SJCRH30 (cell line): ENCODE measurements at regions not wholly inside any gene's neighbourhood (a gene's known extent, or its start where the extent isn't known, plus 50 kb on each side); places are given as distances from the start of the nearest gene placed in this dataset.
A peak's percentile ranks its signal among the peaks of the same experiment; 100 is the strongest.
"Not testable (repeated sequence)": the region's sequence is repeated elsewhere in the genome, so short reads cannot be mapped to it uniquely, and the experiment has no call there.

Source experiments
- DNase-seq, 2 experiments: peaks; one replicate each; pipeline ENCODE4 v3.0.0-alpha.2; 2015 to 2020
- H3K27ac ChIP-seq: fragments of 250-450 bp; sonication (Bioruptor Pico); 2 replicates; pipeline ENCODE4 v1.5.1; 2020; ENCODE audit warnings: mild to moderate bottlenecking, moderate library complexity
- H3K27me3 ChIP-seq: fragments of 250-450 bp; sonication (Bioruptor Pico); 2 replicates; pipeline ENCODE4 v1.5.1; 2020; ENCODE audit warnings: mild to moderate bottlenecking, moderate library complexity
- H3K36me3 ChIP-seq: fragments of 250-450 bp; sonication (Bioruptor Pico); 2 replicates; pipeline ENCODE4 v1.5.1; 2020; ENCODE audit warnings: mild to moderate bottlenecking, moderate library complexity
- H3K4me1 ChIP-seq: fragments of 250-450 bp; sonication (Bioruptor Pico); 2 replicates; pipeline ENCODE4 v1.5.1; 2020; ENCODE audit warnings: mild to moderate bottlenecking, moderate library complexity
- H3K4me3 ChIP-seq: fragments of 250-450 bp; sonication (Bioruptor Pico); 2 replicates; pipeline ENCODE4 v1.5.1; 2020; ENCODE audit warnings: mild to moderate bottlenecking, moderate library complexity
- H3K9me3 ChIP-seq: fragments of 250-450 bp; sonication (Bioruptor Pico); replicated peaks from 2 replicates; pipeline ENCODE4 v1.5.1; 2020; ENCODE audit warnings: mild to moderate bottlenecking, moderate library complexity

DNA sequence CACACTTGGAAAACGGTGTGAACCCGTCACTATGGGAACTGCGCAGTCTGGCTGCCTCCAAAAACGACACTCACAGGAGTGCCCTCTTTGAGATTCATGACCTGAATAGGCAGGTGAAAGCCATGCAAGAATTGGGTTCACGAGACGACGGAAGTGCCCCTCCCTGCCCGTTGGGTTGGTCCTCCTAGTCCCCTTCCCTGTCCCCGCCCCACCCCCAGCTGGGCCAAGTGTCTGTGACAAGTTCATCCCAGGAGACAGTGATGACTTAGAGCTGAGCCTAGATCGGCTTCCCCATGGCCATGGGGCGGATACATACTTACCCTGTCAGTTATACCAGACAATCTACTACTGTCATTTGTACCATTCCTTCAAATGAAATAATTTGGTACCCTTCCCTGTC, 1137.7 kb upstream of the CHAC2 start:
- no peaks in the 10 kb centered on the region for H3K4me1 ChIP-seq
- no peaks in the 10 kb centered on the region for H3K9me3 ChIP-seq
- no peaks in the 10 kb centered on the region for H3K27me3 ChIP-seq
- H3K27ac ChIP-seq: no peak overlapping the region
- DNase-seq: no peak
- H3K4me3 ChIP-seq: no peak overlapping the region
- no peaks in the 10 kb centered on the region for H3K36me3 ChIP-seq

DNA sequence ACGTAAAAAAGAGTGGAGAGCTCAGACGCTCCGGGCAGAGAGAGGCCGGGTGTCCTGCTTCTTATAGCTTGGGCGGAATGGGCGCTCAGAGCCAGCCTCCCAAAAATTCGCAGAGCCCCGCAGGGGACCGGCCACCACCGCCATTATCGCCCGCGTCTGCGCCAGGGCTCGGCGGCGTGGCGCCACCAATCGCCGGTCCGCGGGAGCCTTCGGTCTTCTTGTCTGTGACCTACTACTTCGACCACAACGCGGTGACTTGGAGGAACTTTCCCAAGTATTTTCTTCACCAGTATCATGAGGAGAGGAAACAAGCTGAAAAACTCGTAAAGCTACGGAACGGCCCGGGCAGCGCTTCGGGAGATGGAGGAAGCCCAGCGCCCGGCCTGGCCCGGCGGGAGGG, 1138.1 kb upstream of the CHAC2 start:
- Histone ChIP-seq H3K27me3 (no peaks in the 10 kb centered on the region), H3K4me3 (no peak overlapping the region), H3K9me3 (no peaks in the 10 kb centered on the region), H3K36me3 (no peaks in the 10 kb centered on the region), H3K4me1 (no peaks in the 10 kb centered on the region), H3K27ac (no peak overlapping the region)
- no peak for DNase-seq

DNA sequence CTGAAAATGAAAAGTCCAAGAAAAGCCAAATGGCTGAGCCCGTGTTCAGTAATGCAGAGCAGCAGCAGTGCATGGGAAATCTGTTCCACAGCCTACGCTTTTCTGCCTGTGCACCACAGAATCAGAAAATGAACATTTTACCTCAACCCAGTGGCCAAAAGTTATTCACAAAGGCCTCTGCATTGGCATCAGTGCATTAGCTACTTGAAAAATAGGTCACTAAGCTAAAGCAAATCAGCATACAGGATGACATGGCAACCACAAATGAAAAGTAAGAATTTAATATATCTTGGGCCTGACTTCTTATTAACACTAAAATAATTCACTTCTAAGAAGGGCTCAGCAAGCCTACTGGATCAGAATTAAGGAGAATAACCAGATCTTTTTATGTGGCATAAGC, 1145.3 kb upstream of the CHAC2 start:
- Histone ChIP-seq H3K27me3 (no peaks in the 10 kb centered on the region), H3K4me3 (no peak overlapping the region), H3K4me1 (no peaks in the 10 kb centered on the region), H3K27ac (no peak overlapping the region), H3K9me3 (no peaks in the 10 kb centered on the region), H3K36me3 (no peaks in the 10 kb centered on the region)
- DNase-seq: no peak

DNA sequence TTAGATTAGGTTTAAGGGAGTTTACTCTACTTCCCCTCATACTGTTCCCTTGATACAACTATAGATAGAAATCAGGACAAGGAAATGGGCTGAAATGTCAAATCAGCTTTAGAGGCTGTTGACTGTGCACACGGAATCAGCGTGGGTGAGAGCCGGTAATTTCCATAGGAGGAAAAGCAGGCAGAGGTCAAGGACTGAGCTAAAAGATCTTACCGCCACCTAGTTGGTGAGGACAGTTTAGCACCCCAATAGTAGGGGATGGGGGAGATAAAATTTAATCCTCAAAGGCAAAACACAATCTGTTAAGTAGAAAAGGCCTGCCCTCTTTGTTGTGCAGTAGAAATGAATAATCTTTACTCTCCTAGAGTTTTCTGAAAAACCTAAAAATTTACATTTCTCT, 1154.5 kb upstream of the CHAC2 start:
- Histone ChIP-seq H3K36me3 (no peaks in the 10 kb centered on the region), H3K9me3 (no peaks in the 10 kb centered on the region), H3K4me1 (no peaks in the 10 kb centered on the region), H3K27me3 (no peaks in the 10 kb centered on the region), H3K4me3 (no peak overlapping the region), H3K27ac (no peak overlapping the region)
- DNase-seq: peak in 1 of 2 experiments; percentile 40

DNA sequence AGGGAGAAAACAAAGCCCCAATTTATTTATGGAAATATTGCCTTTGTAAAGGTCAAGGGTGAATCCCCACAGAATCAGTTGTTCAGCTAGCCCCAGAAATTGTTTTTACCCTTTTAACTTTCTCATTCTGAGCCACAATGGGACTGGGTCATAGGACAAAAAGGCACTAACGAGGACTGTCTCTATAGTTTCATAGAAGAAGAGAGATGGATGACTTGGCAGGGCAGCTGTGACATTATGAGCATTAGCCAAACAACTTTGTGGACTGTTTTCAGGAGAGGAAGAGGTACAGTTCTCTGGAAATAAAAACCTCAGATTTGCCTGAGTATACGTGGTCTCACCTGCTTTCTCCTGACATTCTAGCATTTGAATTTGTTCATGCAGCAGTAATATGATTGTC, 1155.8 kb upstream of the CHAC2 start:
- H3K27me3 ChIP-seq: no peaks in the 10 kb centered on the region
- no peak for DNase-seq
- H3K9me3 ChIP-seq: no peaks in the 10 kb centered on the region
- H3K36me3 ChIP-seq: no peaks in the 10 kb centered on the region
- H3K4me1 ChIP-seq: no peaks in the 10 kb centered on the region
- no peak overlapping the region for H3K27ac ChIP-seq
- no peak overlapping the region for H3K4me3 ChIP-seq

DNA sequence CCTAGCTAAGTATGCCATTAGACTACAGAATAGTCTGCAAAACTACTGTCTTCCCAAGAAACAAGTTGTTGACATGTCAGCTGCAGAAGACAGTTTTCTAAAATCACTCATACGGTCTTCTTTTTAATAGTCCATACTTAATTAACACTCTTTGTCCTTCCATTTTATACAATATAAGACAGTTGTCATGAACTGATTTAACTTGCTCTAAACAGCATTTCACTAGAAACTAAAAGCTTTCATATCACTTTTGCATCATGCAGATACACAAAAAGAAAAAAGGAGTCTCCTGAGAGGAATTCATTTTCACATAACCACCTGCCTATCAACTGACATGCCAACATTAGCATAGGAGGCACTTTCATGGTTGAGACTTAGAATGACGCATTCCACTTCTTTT, 1159.6 kb upstream of the CHAC2 start:
- no peaks in the 10 kb centered on the region for H3K27me3 ChIP-seq
- H3K4me3 ChIP-seq: no peak overlapping the region
- DNase-seq: no peak
- no peaks in the 10 kb centered on the region for H3K9me3 ChIP-seq
- no peaks in the 10 kb centered on the region for H3K36me3 ChIP-seq
- no peaks in the 10 kb centered on the region for H3K4me1 ChIP-seq
- H3K27ac ChIP-seq: no peak overlapping the region

DNA sequence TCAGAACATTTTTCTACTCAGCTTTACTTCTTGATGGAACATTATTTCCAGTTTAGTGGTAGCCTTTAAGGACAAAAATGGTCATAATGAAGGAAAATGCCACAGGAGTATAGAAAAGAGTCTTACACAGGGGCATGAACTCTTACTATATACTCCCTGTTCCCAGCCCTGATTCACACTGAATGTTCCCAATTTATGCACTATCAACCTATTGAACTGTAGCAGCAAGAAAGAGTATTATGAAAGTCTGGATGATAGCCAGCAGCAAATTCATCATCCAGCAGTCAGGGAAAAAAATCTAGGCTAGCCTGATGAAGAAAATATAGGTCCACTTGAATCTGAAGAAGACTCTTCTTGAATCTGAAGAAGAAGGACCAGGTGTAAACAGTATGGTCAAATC, 1170.3 kb upstream of the CHAC2 start:
- Histone ChIP-seq H3K4me3 (no peak overlapping the region), H3K27ac (no peak overlapping the region), H3K36me3 (no peaks in the 10 kb centered on the region), H3K4me1 (no peaks in the 10 kb centered on the region), H3K27me3 (no peaks in the 10 kb centered on the region), H3K9me3 (no peaks in the 10 kb centered on the region)
- DNase-seq: no peak

DNA sequence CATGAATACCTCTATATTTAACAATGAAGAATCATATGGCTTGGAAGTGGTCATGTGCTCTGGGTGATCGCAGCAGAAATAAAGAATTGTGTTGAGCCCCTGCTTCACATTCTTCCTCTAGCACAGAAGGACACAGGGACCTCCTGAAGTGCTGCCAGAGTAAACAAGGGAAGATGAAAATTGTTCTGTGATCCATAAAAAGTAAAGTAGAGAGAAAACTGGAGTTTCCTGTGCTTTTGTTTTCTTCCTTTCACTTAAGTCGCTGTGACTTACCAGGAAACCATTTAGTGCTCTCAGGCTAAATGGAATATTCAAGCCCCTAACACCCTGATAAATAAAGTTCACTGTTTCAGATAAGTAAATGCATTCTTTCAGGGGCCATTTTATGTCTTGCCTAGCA, 1173.6 kb upstream of the CHAC2 start:
- Histone ChIP-seq H3K36me3 (no peaks in the 10 kb centered on the region), H3K27me3 (no peaks in the 10 kb centered on the region), H3K4me3 (no peak overlapping the region), H3K4me1 (no peaks in the 10 kb centered on the region), H3K9me3 (no peaks in the 10 kb centered on the region), H3K27ac (no peak overlapping the region)
- DNase-seq: no peak

DNA sequence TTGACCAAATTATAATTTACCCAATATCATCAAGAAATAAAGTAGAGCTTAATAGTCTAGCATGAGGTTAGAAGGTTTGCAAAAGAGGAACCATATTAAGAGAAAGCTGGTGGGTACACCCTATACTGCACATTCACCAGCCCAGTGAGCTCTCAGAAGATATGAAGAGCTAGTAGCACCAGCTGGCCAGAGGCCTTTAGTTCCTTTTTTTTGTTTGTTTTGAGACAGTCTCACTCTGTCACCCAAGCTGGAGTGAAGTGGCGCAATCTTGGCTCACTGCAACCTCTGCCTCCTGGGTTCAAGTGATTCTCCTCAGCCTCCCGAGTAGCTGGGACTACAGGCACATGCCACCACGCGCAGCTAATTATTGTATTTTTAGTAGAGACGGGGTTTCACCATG, 1183.5 kb upstream of the CHAC2 start:
- H3K27ac ChIP-seq, H3K9me3 ChIP-seq, H3K36me3 ChIP-seq, H3K27me3 ChIP-seq, DNase-seq, H3K4me3 ChIP-seq, H3K4me1 ChIP-seq: not testable (repeated sequence)

DNA sequence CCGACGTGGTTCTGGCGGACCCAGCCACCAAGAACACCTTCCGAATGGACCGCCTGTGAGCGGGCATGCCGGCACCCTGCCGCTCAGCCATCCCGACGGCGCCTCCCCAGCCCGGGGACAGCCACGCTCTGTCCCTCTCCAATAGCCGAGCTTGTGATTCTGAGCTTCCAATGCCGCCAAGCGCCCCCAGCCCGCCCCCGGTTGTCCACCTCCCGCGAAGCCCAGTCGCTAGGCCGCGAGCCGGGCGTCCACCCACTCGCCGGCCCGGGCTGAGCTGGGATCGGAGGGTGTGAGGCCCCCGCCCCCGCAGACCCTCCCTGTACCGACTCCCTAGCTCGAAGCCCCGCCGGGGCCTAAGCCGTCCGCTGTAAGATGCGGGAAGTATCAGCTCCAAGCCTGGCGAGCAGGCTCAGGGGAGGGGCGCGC, 1195.1 kb upstream of the CHAC2 start:
- Histone ChIP-seq H3K27me3 (no peaks in the 10 kb centered on the region), H3K27ac (no peak overlapping the region), H3K4me1 (no peaks in the 10 kb centered on the region), H3K4me3 (no peak overlapping the region), H3K9me3 (no peaks in the 10 kb centered on the region), H3K36me3 (no peaks in the 10 kb centered on the region)
- no peak for DNase-seq

DNA sequence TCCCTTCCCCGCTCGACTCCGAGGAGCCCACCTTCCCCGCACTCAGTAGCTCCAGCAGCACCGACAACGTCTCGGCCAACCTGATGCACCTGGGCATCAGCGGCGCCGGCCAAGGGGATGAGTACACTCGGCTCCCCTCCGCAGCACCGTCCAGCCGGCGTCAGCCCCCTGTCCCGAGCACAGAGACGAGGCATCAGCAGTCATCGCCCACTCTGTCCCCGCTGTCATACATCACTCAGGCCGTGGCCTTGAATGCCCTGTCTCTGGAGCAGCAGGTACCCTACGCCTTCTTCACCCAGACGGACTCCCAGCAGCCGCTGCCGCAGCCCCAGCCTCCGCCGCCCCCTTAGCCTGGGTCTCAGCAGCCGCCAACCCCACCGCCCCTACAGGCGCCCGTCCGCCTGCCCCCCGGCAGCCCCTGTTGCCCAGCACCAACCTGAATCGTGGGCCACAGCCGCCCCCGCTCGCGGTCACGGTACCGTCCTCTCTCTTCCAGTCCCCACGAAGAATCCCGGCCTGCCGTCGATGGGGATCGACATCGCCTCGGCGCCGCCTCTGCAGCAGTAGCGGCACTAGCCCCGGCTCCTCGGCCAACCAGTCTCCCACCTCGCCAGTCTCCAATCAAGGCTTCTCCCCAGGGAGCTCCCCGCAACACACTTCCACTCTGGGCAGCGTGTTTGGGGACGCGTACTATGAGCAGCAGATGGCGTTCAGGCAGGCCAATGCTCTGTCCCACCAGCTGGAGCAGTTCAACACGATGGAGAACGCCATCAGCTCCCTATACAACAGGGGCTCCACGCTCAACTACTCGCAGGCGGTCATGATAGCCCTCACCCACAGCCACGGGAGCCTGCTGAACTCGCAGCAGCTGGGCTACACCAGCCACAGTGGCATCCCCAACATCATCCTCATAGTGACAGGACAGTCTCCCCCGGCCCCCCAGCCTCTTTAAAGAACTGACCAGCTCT, 1195.9 kb upstream of the CHAC2 start:
- H3K27me3 ChIP-seq: no peaks in the 10 kb centered on the region
- H3K4me1 ChIP-seq: no peaks in the 10 kb centered on the region
- H3K4me3 ChIP-seq: no peak overlapping the region
- no peak overlapping the region for H3K27ac ChIP-seq
- no peaks in the 10 kb centered on the region for H3K9me3 ChIP-seq
- no peaks in the 10 kb centered on the region for H3K36me3 ChIP-seq
- DNase-seq: no peak

DNA sequence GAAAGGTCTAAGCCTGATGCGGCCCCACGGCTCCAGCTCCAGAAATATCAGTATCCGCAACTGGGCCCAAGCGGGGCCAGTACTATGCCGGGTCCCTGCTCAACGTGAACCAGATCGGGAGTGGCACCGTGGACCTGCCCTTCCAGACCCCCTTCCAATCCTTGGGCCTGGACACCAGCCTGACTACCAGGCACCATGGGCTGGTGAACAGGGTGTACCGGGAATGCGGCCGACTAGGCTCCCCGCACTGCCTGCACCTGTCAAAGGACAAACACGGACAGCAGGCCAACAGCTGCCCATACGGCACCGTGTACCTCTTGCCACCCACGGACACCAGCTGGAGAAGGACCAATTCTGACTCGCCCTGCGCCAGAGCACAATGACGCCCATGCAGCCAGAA, 1196.9 kb upstream of the CHAC2 start:
- Histone ChIP-seq H3K27ac (no peak overlapping the region), H3K9me3 (no peaks in the 10 kb centered on the region), H3K36me3 (no peaks in the 10 kb centered on the region), H3K4me1 (no peaks in the 10 kb centered on the region), H3K4me3 (no peak overlapping the region), H3K27me3 (no peaks in the 10 kb centered on the region)
- peak in 1 of 2 experiments; percentile 9 for DNase-seq

DNA sequence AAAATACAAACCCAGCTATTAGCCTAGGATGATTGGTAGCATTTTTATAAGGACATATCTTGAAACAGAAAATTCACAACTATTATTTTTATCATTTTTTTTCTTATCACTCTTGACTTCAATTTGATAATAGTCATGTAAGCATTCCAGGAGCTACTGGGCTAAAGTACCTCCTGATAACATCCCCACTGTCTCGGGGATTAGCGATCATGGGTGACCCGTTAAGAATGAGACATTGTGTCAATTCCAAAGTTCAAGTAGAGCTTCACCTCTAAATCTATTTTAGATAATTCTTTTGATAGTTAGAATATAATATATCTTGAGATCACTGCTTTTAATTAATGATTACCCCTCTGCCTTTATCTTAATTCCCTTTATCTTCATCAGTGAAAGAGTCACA, 1204.5 kb upstream of the CHAC2 start:
- Histone ChIP-seq H3K4me3 (no peak overlapping the region), H3K9me3 (no peaks in the 10 kb centered on the region), H3K27ac (no peak overlapping the region), H3K4me1 (no peaks in the 10 kb centered on the region; the same call in 1 of the 2 replicates), H3K27me3 (no peaks in the 10 kb centered on the region), H3K36me3 (no peaks in the 10 kb centered on the region)
- DNase-seq: no peak

DNA sequence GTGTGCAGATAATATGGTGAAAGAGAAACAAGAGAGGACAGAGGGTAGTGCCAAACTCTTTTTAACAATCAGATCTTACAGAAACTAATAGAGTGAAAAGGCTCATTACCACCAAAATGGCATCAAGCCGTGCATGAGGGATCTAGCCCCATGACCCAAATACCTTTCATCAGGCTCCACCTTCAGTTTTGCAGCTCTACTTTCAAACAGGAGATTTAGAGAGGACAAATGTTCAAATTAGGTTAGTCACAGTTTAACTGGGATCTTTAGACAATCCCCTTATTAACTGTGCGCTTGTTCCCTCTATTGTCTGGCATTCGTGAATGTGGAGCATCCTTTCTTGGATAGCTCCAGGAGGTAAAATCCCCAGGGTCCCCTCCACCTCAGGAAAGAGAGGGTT, 1209.3 kb upstream of the CHAC2 start:
- no peaks in the 10 kb centered on the region for H3K9me3 ChIP-seq
- H3K4me1 ChIP-seq: peaks cover 11% of the 10 kb centered on the region
- peak in 1 of 2 experiments; percentile 30 for DNase-seq
- no peak overlapping the region for H3K4me3 ChIP-seq
- H3K36me3 ChIP-seq: no peaks in the 10 kb centered on the region
- H3K27ac ChIP-seq: no peak overlapping the region
- H3K27me3 ChIP-seq: no peaks in the 10 kb centered on the region

DNA sequence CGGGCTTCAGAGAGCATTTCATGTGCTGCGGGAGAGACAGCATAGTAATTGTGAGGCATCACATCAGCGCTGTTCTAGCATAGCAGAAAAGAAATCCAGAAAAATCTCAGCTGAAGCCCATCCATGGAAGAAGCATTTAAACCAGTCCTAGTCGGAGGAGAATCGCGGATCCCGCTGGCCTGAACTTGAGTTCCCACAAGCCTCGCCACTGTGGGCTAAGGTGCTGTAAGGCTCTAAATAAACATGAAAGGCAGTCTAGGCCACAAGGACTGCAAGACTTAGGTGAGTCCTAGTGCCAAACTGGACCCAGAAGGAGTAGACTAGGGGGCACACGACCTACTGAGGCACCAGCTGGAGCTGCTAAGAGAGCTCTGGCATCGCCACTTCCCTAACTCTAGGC, 1225.3 kb upstream of the CHAC2 start:
- peaks cover 3% of the 10 kb centered on the region; the same call in 1 of the 2 replicates for H3K27me3 ChIP-seq
- DNase-seq: no peak
- H3K36me3 ChIP-seq: no peaks in the 10 kb centered on the region
- H3K27ac ChIP-seq: no peak overlapping the region
- peaks cover under 1% of the 10 kb centered on the region; the same call in 1 of the 2 replicates for H3K4me1 ChIP-seq
- H3K9me3 ChIP-seq: no peaks in the 10 kb centered on the region
- H3K4me3 ChIP-seq: no peak overlapping the region
